ENCODE measurements at regions not wholly inside any gene's neighbourhood (a gene's known extent, or its start where the extent isn't known, plus 50 kb on each side); places are given as distances from the start of the nearest gene placed in this dataset. TPM values are rescaled to one million over a fixed set of nuclear protein-coding genes. Genes with fewer than 3 reads are reported as not detected.

DNA sequence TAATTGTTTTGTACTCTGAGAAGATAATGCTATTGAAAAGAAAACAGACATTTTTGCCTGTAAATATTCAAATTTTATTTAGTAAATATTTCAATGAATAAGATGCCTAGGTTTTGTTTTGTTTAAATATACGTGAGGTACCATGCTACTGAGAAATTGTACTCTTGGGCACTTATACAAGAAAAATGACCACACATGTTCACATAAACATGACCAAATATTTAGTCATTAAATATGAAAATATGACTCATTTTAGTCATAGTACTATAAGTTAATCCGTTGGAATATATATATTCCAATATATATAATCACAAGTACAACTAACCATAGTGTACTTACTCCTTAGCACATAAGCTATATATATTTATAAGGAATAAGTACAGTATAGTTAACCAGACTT, 56.7 kb upstream of the ZNF804A start:
- no peaks in the 10 kb centered on the region for H3K9me3 ChIP-seq
- no peak for DNase-seq (ENCODE audit: extremely low spot score in 2 of 2)
- intact Hi-C loops (cut with DNase I) = no loop called here
- no peak overlapping the region for H3K4me3 ChIP-seq
- no peaks in the 10 kb centered on the region for H3K27me3 ChIP-seq
- TF ChIP-seq POLR2A (IDR thresholded peaks at IDR 0.05) = no peak
- TF ChIP-seq POLR2AphosphoS5 (IDR thresholded peaks at IDR 0.05; ENCODE audit: insufficient read depth in 1 of 2, low read depth in 1 of 2) = no peak
- TF ChIP-seq, protein P1, sequence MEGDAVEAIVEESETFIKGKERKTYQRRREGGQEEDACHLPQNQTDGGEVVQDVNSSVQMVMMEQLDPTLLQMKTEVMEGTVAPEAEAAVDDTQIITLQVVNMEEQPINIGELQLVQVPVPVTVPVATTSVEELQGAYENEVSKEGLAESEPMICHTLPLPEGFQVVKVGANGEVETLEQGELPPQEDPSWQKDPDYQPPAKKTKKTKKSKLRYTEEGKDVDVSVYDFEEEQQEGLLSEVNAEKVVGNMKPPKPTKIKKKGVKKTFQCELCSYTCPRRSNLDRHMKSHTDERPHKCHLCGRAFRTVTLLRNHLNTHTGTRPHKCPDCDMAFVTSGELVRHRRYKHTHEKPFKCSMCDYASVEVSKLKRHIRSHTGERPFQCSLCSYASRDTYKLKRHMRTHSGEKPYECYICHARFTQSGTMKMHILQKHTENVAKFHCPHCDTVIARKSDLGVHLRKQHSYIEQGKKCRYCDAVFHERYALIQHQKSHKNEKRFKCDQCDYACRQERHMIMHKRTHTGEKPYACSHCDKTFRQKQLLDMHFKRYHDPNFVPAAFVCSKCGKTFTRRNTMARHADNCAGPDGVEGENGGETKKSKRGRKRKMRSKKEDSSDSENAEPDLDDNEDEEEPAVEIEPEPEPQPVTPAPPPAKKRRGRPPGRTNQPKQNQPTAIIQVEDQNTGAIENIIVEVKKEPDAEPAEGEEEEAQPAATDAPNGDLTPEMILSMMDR (IDR thresholded peaks at IDR 0.05) = no peak
- H3K36me3 ChIP-seq = no peaks in the 10 kb centered on the region
- no peak overlapping the region for H3K27ac ChIP-seq
- no peaks in the 10 kb centered on the region for H3K4me1 ChIP-seq

DNA sequence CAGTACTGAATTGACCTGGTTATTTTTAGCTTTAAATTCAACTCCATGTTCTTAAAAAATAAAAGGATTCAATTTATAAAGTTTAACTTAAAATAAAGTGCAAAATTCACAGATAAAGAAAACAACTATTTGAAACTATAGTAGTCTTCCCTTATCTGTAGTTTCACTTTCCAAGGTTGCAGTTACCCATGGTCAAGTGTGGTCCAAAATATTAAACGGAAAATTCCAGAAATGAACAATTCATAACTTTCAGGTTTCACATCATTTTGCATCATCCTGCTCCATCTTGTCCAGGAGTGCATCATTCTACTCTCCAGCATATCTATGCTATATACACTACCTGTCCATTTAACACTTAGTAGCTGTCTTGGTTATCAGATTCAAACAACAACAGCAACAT, 54.5 kb upstream of the ZNF804A start:
- Histone ChIP-seq H3K9me3 (no peaks in the 10 kb centered on the region), H3K4me1 (no peaks in the 10 kb centered on the region), H3K36me3 (no peaks in the 10 kb centered on the region), H3K27me3 (no peaks in the 10 kb centered on the region), H3K27ac (no peak overlapping the region), H3K4me3 (no peak overlapping the region)
- no peak for TF ChIP-seq POLR2A (IDR thresholded peaks at IDR 0.05)
- no peak for TF ChIP-seq POLR2AphosphoS5 (IDR thresholded peaks at IDR 0.05; ENCODE audit: insufficient read depth in 1 of 2, low read depth in 1 of 2)
- TF ChIP-seq, protein P1 (IDR thresholded peaks at IDR 0.05) = no peak
- intact Hi-C loops (cut with DNase I) = no loop called here
- no peak for DNase-seq (ENCODE audit: extremely low spot score in 2 of 2)

MicroRNA genes in the stretch of these regions (microRNA counts, 767-probe panel; counts per million panel counts)
- microRNA hsa-miR-548ae = 238 to 261 counts per million in 2 donors

Small RNAs in the stretch of these regions (microRNA-seq; reads per million reads assigned to microRNA genes)
- not detected for gene MIR548AE1 (ENCODE audit: borderline number of aligned reads, borderline replicate concordance)

Small RNAs in the stretch of these regions (small RNA-seq; reads per million reads assigned to genes)
- gene MIR548AE1 = not detected

Measured in vagina (tissue), 2 donors.